Tibial nerve (tissue), 4 donors: ENCODE measurements at regions not wholly inside any gene's neighbourhood (a gene's known extent, or its start where the extent isn't known, plus 50 kb on each side); places are given as distances from the start of the nearest gene placed in this dataset.

Experiments
- DNase-seq, 2 donors: peaks; one replicate each; pipeline ENCODE4 v3.0.0-alpha.2; 2019; ENCODE audit warnings: low spot score in 2 of 2
- H3K27ac ChIP-seq, 4 donors: fragments of 200-600 bp; sonication (generic) in 3 of 4; one replicate each; pipeline ENCODE4 v1.5.1; 2017 to 2019; ENCODE audit warnings: mild to moderate bottlenecking in 1 of 4
- H3K27me3 ChIP-seq, 2 donors: fragments of 200-600 bp; sonication (generic) in 1 of 2; one replicate each; pipeline versions ENCODE4 v1.5.1 to v1.6.0; 2017 to 2019
- H3K36me3 ChIP-seq, 3 donors: fragments of 200-600 bp; sonication (generic); one replicate each; pipeline ENCODE4 v1.5.1; 2018 to 2019
- H3K4me1 ChIP-seq, 4 donors: fragments of 200-600 bp; sonication (generic) in 3 of 4; one replicate each; pipeline ENCODE4 v1.5.1; 2017 to 2019
- H3K4me3 ChIP-seq, 4 donors: fragments of 200-600 bp; sonication (generic) in 3 of 4; one replicate each; pipeline ENCODE4 v1.5.1; 2017 to 2019; ENCODE audit warnings: mild to moderate bottlenecking in 1 of 4, moderate library complexity in 1 of 4
- H3K9me3 ChIP-seq, 4 donors: fragments of 200-600 bp; sonication (generic) in 3 of 4; one replicate each; pipeline ENCODE4 v1.5.1; 2017 to 2019
- CTCF ChIP-seq, 5 experiments: fragments of 200-600 bp in 3 of 5; fragments of 450-650 bp in 2 of 5; sonication (generic) in 3 of 5; IDR thresholded peaks; one replicate each; pipeline ENCODE4 v1.5.1; 2016 to 2019; ENCODE audit warnings: antibody characterized with exemption in 5 of 5, mild to moderate bottlenecking in 3 of 5, moderate library complexity in 2 of 5
- EP300 ChIP-seq, 2 donors: sonication (generic); formaldehyde crosslinking; IDR thresholded peaks; one replicate each; pipeline ENCODE4 v1.6.1; 2017; ENCODE audit warnings: antibody characterized with exemption in 2 of 2, mild to moderate bottlenecking in 1 of 2
- POLR2A ChIP-seq, 2 donors: fragments of 450-650 bp; IDR thresholded peaks; one replicate each; pipeline ENCODE4 v1.6.1; 2017; ENCODE audit warnings: antibody characterized with exemption in 2 of 2, mild to moderate bottlenecking in 2 of 2, moderate library complexity in 2 of 2
- WGBS, 2 donors: methylation state at CpG; one replicate each; pipeline ENCODE4 v1.1.5; 2018; 5-methylcytosine and 5-hydroxymethylcytosine counted together

GRCh38 chr3:115552007-115552406 lies 71.3 kb upstream of the GAP43 start:
- 46 to 68% methylated on average over 3 of the region's 3 CpGs for WGBS, 2 donors
- Histone ChIP-seq H3K27ac (no peak overlapping the region), H3K9me3 (no peaks in the 10 kb centered on the region), H3K27me3 (no peaks in the 10 kb centered on the region), H3K4me3 (no peak overlapping the region), H3K36me3 (no peaks in the 10 kb centered on the region), H3K4me1 (peaks cover 0 to 27% (median 3%) of the 10 kb centered on the region in 4 donors)
- no peak for DNase-seq
- TF ChIP-seq EP300 (IDR thresholded peaks at IDR 0.05): no peak
- TF ChIP-seq CTCF (IDR thresholded peaks at IDR 0.05): no peak
- TF ChIP-seq POLR2A (IDR thresholded peaks at IDR 0.05): no peak

GRCh38 chr3:115553796-115554486 lies 69.4 kb upstream of the GAP43 start:
- Histone ChIP-seq H3K36me3 (no peaks in the 10 kb centered on the region), H3K27me3 (no peaks in the 10 kb centered on the region), H3K4me1 (peaks cover 0 to 20% (median 3%) of the 10 kb centered on the region in 4 donors), H3K27ac (no peak overlapping the region), H3K4me3 (no peak overlapping the region), H3K9me3 (no peaks in the 10 kb centered on the region)
- TF ChIP-seq POLR2A (IDR thresholded peaks at IDR 0.05) (no peak), EP300 (IDR thresholded peaks at IDR 0.05) (no peak), CTCF (IDR thresholded peaks at IDR 0.05) (no peak)
- WGBS, 2 donors: 93 to 98% methylated on average over 2 of the region's 2 CpGs
- DNase-seq: no peak

- no peaks in the 10 kb centered on the region for H3K9me3 ChIP-seq
- TF ChIP-seq POLR2A (IDR thresholded peaks at IDR 0.05) (no peak), EP300 (IDR thresholded peaks at IDR 0.05) (no peak), CTCF (IDR thresholded peaks at IDR 0.05) (no peak)
Observed at GRCh38 chr3:115554487-115554807, 68.9 kb upstream of the GAP43 start.

GRCh38 chr3:115562636-115563267 lies 60.6 kb upstream of the GAP43 start:
- no peak for TF ChIP-seq EP300 (IDR thresholded peaks at IDR 0.05)
- TF ChIP-seq POLR2A (IDR thresholded peaks at IDR 0.05): no peak
- no peak for TF ChIP-seq CTCF (IDR thresholded peaks at IDR 0.05)
- WGBS, 2 donors: 85 to 87% methylated on average over 4 of the region's 4 CpGs
- no peaks in the 10 kb centered on the region for H3K36me3 ChIP-seq
- no peak overlapping the region for H3K4me3 ChIP-seq
- no peak for DNase-seq
- H3K27me3 ChIP-seq: no peaks in the 10 kb centered on the region
- H3K9me3 ChIP-seq: no peaks in the 10 kb centered on the region
- no peak overlapping the region for H3K27ac ChIP-seq
- H3K4me1 ChIP-seq: no peaks in the 10 kb centered on the region

More at GRCh38 chr3:115554487-115554807, 68.9 kb upstream of the GAP43 start:
- no peak for DNase-seq
- Histone ChIP-seq H3K4me1 (peaks cover 0 to 17% (median 3%) of the 10 kb centered on the region in 4 donors), H3K27ac (no peak overlapping the region), H3K36me3 (no peaks in the 10 kb centered on the region), H3K4me3 (no peak overlapping the region), H3K27me3 (no peaks in the 10 kb centered on the region)

- no peak for DNase-seq
- Histone ChIP-seq H3K27ac (no peak overlapping the region), H3K9me3 (no peaks in the 10 kb centered on the region), H3K4me1 (no peaks in the 10 kb centered on the region), H3K27me3 (no peaks in the 10 kb centered on the region), H3K4me3 (no peak overlapping the region), H3K36me3 (no peaks in the 10 kb centered on the region)
- WGBS, 2 donors: 92 to 97% methylated on average over 1 of the region's 1 CpG
- TF ChIP-seq CTCF (IDR thresholded peaks at IDR 0.05): no peak
- no peak for TF ChIP-seq POLR2A (IDR thresholded peaks at IDR 0.05)
Observed at GRCh38 chr3:115563984-115564383, 59.3 kb upstream of the GAP43 start.
